HG03342 (cell line): ENCODE measurements at regions not wholly inside any gene's neighbourhood (a gene's known extent, or its start where the extent isn't known, plus 50 kb on each side); places are given as distances from the start of the nearest gene placed in this dataset.

ENCODE experiments used
- ATAC-seq: cut with Tn5 transposase; IDR thresholded peaks from one replicate; pipeline ENCODE4 v1.9.1; 2021; ENCODE audit warnings: mild to moderate bottlenecking, moderate library complexity; ENCODE audit not compliant: unreplicated experiment

DNA sequence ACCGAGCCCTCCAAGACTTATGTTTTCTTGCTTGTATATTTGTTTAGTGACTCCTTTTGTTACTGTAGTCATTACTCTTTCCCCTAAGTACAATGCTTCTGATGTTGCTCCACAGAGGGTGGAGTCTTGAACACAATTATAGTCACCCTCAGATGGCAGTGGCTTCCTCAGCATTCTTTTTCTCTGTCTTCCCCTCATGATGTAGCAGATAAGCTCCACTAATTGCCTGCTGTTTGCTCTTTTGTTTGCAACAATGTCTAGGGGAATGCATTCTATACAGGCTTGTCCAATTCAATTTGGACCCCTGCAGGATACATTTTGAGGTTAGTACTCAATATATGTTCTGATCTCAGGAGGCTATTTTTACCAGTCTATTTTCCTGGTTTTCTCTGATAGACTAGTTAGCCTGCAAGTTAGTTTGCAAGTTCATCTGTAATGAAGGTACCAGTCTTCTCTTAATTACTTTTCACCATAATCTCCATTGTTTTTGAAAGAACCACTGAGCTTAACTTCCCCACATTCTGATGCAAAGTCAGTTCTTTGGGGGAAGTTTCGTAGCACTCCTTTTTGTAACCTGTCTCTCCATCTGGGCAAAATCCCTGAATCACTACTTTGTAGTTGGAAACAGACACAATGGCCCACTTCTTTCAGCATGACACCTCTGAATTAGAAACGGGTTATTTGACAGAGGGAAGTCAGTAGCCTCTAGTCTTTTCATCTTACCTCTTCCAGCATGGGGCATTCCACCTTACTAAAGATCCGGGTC, 1509.2 kb downstream of the CDH11 start:
- no peak for ATAC-seq

DNA sequence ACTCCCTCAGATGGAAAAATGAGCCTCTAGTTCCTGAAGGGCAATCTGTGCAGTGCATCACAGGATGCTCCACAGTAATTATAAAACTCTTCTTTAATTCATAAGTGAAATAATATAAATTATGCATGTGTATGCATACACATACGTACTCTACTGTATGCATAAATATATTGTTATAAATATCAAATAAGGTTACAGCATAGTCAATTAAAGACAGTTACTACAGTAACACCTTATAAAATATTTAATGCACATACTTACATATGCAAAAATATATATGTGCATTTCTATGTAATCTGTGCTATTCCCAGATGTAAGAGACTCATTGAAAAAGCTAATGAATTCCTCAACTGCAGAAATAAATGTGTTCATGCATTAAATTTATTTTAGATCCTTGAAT, 1515.1 kb downstream of the CDH11 start:
- ATAC-seq: no peak

DNA sequence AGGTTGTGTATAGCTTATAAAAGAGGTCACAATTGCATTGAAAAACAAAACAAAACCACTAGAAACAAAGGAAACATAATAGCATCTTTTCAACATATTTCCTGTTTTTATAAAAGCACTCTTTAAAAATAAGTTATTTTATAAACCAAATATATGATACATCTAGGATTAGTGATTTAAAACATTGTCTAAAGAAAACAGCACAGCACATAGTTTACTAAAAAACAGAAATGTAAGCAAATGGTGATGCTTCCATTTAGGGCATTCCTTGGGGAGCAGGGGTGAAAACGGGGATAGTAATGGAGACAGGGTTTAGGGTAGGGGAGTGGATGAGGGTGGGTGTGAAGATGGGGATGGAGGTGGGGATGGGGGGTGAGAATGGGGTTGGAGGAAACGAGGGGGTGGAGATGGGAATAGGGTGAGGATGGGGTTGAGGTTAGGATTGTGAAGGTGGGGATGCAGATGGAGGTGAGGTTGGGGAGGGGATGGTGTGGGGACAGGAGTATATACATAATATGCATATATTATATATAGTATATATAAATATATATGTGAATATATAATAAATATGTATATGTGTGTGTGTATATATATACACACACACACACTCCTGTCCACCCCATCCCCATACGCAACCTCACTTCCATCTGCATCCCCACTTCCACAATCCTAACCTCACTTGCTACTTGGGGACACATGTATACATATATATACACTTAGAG, 1519.5 kb downstream of the CDH11 start:
- ATAC-seq: no peak

DNA sequence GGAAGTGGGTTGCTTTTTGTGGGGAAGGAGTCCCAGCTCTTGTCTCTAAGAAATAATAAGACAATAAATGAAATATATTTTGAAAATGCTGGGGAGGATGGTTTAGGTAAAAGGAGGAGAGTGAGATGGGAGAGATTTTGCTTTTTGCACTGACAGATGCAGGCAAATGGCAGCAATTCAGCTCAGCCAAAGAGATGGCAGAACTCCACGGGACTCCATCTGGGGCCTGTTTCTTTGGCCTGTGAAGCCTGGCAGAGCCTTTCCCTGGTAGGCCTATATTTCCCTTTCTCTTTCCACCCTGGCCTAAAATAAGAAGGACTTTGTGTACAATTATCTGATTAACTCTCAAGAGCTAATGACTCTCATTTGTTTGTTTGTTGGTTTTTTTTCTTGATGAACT, 1525.1 kb downstream of the CDH11 start:
- ATAC-seq: no peak

DNA sequence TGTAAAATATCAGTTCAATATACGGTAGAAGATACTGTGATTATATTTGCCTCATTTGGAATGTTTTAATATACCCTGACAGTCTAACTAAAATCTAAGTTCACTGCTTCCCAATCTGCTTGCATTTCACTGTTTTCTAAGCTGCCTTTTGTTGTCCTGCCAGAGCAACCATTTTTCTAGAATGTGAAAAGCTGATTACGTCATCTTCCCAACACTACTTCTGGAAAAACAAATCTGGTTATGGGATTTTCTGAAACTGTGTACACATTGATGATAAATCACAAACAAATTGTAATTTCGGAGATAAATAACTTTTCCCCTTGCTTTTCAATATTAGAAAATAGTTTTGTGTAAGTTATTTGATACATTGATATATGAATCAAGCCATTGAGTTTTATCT, 1529.0 kb downstream of the CDH11 start:
- ATAC-seq: no peak

DNA sequence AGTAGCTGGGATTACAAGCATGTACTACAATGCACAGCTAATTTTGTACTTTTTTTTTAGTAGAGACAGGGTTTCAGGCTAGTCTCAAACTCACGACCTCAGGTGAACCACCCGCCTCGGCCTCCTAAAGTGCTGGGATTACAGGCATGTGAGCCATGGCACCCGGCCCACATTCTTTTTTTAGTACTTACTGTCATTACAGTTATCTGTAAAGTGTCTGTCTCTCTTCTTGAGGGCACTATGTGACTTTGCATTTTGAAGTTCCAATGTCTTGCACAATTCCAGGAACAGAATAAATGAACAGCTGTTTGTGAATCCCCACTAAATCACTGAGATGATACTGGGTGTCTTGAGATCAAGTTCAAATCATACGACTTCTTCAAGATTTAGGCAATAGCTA, 1540.3 kb downstream of the CDH11 start:
- ATAC-seq: no peak

DNA sequence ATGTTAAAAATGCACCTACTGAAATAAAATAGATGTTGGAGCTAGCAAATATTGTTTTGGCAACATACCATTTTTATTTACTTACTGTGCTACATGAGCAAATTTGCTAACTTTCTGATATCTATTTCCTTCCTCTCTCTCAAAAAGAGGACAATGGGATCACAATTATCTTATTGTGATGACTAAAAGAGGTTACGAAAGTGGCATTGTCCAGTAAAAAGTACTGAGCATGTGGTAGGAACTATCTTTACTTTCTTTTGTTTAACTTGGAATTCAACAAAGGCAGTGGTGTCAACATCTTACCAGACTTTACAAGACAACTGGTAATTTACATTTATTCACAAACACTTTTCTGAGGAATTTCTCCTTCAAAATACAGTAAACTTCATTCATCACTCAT, 1542.6 kb upstream of the CDH8 start:
- ATAC-seq: no peak

DNA sequence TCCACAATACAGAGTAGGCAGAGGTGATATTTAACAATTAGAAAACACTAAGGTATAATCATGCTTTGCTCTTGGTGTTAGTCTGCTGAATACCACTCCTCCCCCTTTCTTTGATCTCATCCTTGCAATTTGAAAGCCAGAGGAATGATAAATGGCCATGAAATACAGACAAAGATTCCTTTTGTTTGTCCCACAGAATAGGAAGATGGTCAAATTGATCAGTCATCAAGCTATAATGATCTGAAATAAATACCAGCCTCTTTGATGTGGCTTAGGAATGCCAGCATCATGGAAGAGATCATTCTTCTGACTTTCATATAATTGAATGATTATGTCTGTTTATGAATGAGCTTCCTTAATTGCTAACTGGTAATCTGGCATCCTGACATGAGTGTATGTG, 1541.7 kb upstream of the CDH8 start:
- ATAC-seq: no peak

DNA sequence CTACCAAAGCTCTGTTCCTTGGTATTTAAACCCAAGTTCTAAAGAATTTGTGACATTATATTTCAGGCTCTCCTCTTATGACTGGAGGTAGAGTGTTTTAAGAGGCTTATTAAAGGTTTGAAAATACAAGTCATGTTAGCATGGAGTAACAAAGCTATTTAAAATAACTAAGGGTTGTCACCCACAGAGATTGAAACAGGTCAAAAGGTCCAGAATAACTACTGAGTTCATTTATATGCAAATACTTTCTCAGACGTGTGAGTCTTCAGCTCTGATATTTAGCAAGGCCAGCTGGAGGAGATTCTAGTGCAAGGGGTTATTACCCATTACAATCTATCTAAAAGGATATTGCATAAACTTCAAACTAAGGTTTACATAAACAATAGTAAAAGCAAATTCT, 1538.8 kb upstream of the CDH8 start:
- ATAC-seq: no peak

DNA sequence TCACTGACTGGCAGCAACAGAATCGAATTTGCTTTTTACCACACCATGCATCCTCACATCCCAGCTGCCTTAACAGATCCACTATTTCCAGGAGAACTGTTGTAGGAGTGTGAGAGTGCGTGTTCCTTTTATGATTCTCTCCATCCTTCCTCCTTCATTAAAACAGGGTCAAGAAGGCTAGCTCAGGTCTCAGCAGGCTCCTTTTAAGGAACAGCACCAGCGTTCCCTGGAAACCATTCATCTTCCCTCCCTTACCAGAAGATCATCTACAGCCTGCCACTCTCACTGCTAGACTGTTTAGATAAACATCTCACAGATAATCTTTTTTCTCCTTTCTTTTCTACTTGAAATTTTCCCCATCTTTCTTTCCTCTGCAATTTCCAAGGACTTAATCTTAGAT, 1531.9 kb upstream of the CDH8 start:
- no peak for ATAC-seq

DNA sequence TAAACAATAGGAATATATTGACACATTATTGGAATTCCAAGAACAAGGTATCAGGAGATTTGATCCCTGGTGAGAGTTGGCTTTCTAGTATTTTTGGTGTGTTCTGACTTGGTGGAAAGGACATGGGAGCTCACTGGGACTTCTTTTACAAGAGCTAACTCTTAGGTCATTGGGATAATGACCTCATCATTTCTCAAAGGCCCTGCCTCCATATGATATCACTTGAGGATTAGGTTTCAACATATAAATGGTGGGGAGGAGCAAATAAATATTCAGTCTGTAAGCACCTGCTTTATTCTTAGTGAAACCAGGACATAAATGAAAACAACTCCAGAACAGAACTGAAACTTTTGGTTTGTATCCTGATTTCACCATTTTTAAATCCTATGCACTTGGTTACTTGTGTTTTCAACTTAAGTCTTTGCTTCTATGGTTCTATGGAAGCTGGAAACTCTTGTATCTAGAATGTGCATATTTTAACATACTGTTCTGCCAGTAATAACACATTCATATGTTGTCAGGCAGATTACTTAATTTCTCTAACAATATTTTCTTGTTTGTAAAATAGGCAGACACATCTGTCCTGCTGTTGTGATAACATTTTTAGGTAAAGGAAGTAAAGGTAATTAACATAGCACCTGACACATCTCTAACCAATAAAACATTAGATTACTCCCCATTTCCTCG, 1527.7 kb upstream of the CDH8 start:
- ATAC-seq: no peak

DNA sequence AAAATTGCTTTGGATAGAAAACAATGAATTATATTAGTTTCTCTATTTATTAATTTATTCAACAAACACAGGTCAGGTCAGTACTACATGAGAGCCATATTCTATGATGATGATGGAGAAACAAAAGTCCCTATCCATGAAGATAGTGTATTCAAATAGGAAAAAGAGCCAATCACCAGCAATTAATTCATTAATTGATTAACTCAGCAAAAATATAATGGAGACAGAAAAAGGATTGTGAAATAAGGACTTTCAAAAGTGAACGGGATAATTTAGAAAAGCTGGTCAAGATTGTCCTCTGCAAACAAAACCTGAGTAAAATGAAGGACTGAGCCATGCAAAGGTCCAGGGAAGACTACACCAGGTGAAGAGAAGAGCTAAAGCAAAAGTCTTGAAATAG, 1517.7 kb upstream of the CDH8 start:
- no peak for ATAC-seq

DNA sequence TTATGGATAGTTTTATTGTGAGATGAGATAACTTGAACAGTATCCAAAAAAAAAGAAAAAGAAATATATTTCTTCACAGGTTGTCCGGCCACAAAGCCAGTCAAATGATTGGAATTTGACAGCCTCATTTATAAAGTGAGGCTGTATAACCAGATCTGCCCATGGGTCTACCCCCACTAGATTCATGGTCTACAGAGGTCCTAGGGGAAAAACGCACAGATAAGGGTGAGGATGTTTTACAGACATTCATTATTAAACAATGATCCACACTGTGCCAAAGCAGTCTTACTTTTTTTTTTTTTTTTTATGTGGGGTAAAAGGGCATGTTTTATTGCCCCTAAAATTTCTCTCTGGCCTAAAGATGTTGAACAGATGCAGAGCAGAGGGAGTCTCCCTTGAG, 1503.0 kb upstream of the CDH8 start:
- ATAC-seq: no peak

DNA sequence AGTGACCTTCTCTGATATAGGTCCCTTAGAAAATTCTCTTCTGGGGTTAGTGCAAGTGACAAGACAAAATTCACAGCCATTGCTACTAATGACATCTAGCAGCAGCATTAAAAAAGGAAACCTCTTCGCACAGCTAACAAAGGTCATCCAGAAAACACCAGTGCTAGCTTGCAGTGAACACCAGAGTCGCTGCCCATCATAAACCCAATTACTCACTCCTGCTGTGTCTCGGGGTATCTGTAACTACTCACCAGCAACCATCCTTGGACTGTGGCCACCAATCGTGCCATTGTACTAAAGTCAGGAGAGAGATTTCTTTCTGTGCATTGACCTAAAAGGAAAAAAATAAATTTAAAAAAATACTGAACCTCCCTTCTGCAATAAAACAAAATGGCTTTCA, 1494.7 kb upstream of the CDH8 start:
- no peak for ATAC-seq

DNA sequence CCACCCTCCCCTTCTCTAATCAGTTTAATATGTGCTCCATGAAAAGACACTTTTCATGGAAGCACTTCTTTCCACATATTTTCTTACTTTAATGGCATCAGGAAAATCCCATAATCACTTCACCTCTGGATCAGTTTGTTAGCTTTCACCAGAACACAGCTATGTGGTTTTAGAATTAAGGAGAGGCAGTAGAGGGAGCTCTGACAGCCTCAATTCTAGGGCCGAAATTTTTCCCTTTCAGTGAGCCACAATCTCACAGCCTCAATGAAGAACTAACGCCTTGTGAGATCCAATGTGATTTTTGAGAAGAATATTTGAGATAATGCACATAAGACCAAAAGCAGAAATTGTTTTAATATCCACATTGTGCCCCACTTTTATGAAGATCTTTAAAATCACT, 1494.0 kb upstream of the CDH8 start:
- no peak for ATAC-seq

DNA sequence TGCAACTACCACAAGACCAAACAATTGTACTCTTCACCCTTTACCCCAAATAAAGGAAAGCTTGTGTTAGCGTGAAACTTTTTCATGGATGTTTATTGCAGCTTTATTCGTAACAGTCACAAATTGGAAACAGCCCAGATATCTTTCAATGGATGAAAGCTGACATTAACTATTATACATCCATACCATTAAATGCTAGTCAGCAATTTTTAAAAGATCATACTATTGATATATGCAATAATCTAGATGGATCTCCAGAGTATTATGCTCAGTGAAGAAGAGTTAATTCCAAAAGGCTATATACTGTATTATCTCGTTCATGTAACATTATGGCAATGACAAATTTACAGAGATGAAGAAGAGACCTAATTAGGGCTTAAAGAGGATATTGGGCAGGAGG, 1491.2 kb upstream of the CDH8 start:
- no peak for ATAC-seq

DNA sequence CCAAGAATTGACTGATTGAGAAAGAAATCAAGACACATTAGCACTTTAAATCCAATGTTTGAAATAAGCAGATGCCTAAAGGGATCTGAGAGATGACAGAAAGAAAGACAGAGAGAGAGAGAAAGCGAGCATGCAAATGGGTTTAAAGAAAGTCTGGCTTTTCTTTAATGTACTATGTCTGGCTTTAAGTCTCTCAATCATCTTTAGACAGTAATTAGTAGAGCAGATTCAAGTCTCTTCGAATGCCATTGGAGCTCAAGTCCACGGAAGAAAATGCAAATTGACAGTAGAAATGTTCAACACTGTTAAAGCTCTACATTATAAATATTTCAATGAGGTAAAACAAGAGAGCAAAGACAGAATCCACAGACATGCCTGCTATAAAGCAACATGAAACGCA, 1480.2 kb upstream of the CDH8 start:
- ATAC-seq: no peak

DNA sequence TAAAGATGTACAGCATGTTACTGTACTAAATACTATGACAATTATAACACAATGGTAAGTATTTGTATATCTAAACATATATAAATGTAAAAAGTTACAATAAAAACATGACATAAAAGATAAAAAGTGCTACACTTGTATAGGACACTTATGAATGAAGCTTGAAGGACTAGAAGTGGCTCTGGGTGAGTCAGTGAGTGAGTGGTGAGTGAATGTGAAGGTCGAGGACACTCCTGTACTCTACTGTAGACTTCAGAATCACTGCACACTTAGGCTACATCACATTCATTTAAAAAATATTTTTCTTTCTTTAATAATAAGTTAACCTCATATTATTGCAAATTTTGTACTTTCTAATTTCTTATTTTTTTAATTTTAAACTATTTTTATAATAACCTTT, 1476.7 kb upstream of the CDH8 start:
- ATAC-seq: no peak

DNA sequence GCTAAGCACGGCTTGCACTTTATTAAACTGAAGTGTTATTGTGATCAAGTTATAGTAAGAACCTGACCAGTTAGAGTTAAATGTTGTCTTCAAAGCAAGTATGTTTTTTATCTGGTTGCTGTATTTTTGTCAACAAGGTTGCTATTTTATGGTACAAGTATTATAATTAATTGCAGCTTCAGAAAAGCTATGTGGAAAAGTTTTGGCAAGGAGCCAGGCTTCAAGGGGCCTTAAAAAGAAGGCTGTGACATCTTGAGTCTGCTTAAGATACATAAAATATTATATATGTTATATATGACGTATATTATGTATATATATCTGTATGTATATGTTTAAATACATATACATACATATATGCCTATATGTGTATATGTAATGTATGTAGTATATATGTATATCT, 1461.2 kb upstream of the CDH8 start:
- no peak for ATAC-seq

DNA sequence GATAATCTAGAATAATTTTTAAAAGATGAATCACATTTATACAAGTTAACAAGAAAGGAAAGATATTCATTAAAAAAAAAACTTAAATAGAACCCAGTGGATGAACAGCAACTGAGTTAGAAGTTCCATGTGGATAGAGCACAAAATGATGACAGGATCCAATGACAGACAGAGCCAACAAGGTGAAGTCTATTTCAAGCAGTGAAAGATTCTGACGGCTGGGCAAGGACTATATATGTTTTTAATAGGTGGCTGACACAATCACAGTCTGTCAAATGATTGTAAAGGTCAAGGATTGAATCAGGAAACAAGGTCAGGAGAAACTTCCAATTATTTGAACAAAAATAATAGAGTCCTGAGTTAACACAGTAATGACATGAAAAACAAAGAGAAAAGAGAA, 1460.0 kb upstream of the CDH8 start:
- ATAC-seq: no peak

DNA sequence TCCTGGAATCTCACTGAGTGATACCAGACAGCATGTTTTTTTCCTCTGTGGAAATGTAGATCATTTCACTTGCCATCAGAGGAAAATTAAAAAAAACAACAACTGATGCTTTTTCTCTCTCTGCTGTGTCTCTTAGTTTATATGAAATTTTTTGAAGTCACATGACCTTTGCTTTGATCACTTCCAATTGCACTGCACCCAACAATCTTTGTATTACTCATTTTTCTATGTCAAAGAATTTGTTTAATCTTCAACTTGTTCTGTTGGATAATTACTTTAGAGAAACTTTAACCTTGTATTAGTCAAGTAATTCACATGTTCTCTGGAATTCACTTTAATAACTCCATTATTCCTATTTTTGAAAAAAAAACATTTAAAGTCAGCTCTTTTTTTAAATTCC, 1452.7 kb upstream of the CDH8 start:
- no peak for ATAC-seq

DNA sequence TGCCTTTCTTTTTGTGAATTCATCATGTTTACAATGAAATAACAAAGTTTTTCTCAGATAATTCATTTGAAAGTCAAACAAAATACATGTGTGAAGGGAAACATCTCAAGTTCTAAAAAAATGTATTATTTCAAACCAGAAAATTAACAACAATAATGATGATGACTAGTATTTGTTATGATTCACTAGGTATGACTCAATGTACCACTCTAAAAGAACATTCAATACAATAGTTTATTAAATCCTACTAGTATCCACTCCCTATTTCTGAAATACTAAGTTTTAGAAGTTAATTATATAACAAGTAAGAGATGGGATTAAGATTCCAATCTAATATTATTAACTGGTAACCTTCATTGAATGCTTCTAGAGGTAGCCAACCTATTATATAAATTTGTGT, 1444.8 kb upstream of the CDH8 start:
- ATAC-seq: no peak
